GM18909 (cell line): ENCODE measurements at regions not wholly inside any gene's neighbourhood (a gene's known extent, or its start where the extent isn't known, plus 50 kb on each side); places are given as distances from the start of the nearest gene placed in this dataset.

ENCODE experiments used
- ATAC-seq: cut with Tn5 transposase; IDR thresholded peaks from one replicate; pipeline ENCODE4 v1.9.1; 2021; ENCODE audit warnings: mild to moderate bottlenecking; ENCODE audit not compliant: unreplicated experiment, poor library complexity

DNA sequence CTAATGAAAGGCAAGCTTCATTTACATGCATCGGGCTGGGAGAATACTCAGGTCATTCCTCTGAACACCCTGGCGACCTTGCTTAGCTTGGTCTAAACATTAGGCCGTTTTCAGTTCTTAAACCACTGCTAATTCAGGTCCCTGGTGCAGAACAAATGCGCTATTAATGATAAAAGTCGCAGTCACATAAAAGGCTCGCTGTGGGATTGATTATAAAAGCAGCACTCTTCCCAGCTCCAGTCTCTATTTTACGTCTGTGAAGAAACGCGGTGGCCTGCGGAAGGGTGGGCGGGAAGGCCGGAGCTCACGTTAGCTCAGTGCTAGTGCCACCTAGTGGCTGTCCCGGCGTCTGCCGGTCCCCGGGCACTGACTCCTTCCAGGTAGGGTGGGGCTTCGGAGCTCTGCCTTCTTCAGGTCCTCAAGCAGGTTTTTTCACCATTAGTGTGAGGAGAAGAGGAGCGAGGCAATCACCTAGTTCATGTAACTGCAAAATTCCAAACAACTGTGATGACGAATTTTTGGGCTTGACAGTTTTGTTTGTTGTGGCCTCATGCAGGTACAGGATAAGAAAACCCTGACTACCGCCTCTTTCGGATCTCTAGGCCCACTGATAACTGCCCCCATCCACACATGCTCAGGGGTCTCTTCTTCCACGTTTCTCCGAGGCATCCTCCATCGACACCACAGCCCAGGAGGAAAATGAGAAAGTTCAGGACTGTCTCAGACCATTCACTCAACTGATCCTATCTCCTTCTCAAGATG lies 66.5 kb upstream of the CLMP start:
- no peak for ATAC-seq

DNA sequence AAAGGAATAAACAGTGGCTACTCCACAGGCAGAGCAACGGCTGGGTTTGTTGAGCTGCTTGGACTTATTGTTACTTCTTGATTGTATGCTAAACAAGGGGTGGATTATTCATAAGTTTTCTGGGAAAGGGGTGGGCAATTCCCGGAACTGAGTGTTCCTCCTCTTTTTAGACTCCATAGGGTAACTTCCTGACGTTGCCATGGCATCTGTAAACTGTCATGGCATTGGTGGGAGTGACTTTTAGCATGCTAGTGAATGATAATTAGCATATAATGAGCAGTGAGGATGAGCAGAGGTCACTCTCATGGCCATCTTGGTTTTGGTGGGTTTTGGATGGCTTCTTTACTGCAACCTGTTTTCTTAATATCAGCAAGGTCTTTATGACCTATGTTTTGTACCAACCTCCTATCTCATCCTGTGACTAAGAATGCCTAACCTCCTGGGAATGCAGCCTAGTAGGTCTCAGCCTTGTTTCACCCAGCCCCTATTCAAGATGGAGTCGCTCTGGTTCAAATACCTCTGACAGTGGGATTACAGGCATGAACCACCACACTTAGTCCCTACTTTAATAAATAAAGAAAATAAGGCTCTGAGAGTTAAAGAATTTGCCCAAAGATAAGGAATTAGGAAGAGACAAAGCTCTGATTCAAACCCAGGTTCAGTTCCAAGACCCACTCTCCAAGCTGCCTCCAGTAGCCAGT lies 65.6 kb upstream of the CLMP start:
- ATAC-seq, result no peak

DNA sequence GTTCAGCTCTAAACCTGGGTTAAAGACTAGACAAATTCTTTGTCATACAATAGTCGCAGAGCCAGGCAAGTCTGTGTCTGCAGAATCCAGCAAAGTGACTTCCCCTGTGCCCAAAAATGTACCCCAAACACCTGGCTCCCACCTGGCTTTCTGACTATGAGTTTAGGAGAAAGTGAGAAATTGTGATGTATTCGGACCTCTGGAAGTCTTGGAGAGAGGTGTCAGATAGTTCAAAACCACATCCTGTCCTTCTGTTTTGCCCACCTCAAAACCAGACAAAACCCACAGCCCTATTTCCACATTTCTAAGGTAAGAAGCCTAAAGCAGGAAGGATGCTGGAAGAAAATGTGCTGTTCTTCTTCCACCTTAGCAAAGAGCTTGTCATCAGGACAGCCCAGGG lies 63.8 kb upstream of the CLMP start:
- ATAC-seq, result no peak

DNA sequence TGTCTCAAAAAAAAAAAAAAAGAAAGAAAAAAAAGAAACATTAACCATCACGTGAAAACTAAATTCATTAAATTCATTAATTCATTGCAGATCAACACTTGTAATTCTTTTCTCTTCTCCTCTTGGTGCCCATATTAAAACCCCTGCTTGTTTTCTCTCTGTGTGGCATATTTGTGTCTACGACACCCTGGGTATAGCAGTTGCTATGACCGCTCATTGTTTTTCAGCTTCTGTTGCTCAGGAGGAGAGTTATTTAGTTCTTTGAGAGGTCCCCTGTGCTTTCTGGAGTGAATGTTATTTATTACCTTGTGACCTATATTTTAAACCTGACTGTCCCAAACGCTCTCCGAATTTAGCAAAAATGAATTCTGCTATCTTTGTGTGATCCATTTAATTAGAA lies 62.3 kb upstream of the CLMP start:
- ATAC-seq, result no peak

DNA sequence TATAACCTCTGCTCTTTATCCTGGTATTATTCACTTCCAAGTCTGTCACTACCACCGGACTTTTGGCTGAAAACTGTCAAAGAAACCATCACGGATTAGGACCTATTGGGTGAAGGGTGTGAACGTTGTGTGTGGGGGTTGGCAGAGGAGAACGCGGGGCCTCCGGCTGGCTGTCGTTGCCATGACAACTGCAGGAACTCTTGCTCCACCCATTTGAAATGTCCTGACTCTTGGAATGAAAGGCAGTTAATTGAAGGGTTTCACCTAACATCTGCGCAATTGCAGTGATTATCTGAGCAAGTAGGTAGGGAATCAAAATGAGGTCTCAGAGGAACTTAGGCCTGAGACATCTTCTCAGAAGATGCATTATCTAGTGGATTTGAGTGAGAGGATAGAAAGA lies 60.9 kb upstream of the CLMP start:
- no peak for ATAC-seq

DNA sequence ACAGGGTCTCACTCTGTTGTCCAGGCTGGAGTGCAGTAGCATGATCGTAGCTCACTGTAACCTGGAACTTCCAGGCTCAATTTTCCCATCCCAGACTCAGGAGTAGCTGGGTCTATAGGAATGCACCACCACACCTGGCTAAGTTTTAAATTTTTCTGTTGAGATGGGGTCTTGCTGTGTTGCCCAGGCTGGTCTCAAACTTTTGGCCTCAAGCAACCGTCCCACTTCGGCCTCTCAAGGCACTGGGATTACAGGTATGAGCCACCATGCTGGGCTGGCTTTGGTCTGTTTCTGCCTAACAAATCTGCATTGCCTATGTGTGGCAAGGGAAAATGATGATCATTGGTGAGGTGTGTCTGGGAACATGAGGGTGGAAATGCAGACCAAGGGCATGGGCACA lies 59.3 kb upstream of the CLMP start:
- no peak for ATAC-seq

DNA sequence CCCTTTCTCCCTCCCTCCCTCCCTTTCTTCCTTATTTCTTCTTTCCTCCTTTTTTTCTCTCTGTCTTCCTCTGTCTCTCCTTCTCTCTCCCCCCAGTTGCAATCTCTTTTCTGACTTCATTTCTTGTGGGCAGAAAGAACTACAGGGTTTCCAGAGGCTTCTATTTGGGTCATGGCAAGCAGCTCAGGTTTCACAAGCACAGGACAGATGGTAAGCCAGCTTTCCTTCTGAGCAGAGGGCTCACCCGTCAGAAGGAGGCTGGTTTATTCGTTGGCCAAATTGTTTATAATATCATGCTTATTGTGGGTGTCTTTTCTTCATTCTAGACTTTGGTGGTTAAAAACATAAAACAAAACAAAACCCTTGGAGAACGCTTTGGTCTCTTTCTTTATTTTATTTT lies 58.9 kb upstream of the CLMP start:
- no peak for ATAC-seq

DNA sequence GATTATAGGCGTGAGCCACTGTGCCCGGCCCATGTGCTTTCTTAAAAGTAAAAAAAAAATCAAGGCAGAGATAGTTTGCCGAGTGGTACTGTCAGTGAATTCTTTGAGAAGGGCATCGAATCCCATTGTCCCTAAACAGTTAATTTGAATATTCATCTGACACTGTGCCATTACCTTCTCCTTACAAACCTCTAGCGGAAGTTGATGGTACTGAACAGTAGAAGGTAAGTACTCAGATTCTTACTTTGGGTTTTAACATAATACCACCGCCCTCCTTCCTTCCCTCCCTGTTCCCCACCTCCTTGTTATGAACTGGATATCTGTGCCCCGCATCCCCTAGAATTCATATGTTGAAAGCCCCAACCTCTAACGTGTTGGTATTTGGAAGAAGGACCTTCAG lies 58.2 kb upstream of the CLMP start:
- no peak for ATAC-seq

DNA sequence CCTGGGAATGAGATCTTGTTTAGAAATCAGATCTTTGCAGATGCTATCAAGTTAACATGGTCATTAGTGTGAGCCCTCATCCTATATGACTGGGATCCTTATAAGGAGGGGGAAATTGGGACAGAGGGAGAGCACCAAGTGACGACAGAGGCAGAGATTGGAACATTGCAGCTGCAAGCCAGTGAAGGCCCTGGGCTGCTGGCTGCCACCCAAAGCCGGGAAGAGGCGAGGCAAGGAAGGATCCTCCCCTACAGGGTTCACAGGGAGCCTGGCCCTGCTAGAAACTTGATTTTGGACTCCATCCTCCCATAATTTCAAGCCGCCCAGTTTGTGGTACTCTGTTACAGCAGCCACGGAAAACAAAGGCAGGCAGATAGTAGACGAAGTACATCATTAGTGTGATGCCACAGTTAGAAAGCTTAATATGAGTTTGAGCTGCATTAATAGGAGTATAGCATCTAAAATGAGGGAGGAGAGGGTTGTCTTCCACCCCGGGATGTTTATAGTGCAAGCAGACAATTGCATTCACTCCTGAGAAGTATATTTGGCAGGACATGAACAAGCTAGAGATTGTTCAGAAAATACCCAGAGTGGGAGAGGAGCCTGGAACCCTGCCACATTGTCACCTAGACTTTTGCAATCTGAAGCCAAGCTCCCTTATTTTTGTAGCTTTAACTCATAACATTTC lies 56.8 kb upstream of the CLMP start:
- ATAC-seq, result no peak

DNA sequence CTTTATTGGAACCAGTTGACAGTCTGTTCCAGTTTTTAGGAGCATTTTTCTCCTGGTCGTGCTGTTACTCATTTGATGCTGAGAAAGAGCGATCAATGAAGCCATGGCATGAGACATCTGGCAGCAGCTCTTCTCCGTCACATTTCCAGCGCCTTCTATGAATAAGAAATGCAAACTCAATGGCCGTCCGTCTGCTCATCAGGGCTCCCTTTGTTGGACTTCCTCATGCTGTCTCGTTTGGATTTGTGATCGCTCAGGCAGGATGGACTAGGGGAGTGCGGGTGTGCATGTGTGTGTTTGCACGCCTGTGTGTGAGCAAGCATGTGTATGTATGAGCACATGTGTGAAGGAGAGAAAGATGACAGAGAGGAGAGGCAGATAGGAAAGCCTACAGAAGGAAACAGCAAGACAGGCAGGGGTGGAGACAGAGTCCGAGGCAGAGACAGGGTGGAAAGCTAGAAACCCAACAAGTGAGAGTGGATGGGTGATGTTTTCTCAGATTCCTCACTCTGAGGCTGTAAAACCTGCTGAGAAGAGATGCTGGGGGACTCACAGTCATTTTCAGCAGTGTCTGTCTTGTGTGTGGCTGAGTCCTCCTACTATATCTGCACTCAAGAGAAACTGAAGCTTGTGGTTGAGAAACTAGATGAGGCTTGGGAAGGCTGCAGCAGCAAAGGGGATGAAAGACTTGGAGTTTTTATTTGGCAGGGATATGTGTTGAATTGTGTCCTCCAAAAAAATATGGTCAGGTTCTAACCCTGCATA lies 56.0 kb upstream of the CLMP start:
- no peak for ATAC-seq

DNA sequence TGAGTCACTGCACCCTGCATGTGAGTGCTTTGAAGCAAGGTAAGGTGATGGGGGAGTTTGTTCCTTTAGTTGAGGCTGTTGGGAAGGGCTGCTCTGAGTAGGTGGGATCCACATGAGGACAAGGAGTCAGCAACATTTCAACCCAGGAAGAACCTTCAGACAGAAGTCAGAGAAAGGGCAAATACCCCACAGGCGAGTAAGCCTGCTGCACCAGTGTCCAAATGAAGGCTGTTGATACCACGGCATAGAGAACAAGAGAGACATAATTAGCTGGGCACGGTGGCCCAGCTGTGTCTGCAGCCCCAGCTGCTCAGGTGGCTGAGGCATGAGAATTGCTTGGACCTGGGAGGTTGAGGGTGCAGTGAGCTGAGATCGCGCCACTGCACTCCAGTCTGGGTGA lies 54.3 kb upstream of the CLMP start:
- ATAC-seq, result no peak

DNA sequence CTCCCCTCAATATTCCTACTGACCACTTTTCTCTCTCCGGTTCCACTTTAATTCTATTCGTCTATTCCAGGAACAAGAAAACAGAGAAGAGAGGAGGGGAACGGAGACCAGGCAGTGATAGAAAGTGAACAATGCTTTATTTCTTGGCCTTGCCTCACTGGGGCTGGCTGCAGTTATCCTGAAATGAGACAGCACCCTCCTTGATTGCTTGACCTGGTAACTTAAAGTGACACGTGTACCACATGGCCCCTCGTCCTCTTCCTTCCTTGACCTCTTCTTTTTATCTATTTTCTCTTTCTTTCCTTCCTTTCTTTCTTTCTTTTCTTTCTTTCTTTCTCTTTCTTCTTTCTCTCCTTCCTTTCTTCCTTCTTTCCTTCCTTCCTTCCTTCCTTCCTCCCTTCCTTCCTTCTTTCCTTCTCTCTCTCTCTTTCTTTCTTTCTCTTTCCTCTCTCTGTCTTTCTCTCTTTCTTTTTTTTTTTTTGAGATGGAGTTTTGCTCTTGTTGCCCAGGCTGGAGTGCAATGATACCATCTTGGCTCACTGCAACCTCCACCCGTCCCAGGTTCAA lies 52.8 kb upstream of the CLMP start:
- no peak for ATAC-seq

DNA sequence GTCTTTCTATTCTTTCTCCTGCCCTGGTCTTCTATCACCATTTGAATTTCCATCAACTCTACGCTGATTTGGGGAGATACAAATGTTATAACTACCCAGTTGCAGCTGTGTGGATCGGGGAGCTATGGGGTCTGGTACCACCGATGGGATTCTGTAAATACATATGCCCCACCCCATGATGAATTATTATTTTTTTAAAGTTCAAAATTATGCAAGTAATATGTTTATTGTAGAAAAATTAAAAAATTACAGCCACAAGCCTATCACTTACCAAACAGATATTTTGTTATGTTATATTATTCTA lies 52.4 kb upstream of the CLMP start:
- no peak for ATAC-seq

DNA sequence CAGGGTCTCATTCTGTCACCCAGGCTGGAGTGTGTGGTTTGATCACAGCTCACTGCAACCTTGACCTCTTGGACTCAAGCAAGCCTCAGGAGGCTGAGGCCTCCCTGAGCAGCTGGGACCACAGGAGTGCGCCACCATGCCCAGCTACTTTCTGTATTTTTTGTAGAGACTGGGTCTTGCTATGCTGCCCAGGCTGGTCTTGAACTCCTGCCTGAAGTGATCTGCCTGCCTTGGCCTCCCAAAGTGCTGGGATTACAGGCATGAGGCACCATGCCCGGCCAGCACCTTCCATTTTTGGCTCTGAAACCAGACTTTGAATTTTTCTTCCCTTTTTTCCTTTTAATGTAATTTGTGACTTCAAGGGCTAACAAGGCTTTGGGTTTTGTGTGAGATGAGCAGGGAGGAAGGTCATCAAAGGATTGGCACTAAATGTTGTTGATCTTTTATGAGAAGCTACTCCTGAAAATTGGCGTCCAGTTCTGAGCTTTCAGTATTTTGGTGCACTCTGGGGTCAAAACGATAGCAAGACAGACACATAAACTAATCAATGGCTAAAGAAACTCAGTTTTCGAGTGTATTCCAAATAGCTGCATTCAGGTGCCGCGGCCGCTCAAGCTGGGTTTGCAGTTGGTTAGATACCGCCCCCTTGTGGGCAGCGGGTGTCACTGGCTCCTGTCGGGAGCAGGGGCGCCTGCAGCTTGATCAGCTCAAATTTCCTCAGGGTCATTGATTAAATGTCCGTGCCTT lies 51.9 kb upstream of the CLMP start:
- ATAC-seq, result peak; percentile 87

DNA sequence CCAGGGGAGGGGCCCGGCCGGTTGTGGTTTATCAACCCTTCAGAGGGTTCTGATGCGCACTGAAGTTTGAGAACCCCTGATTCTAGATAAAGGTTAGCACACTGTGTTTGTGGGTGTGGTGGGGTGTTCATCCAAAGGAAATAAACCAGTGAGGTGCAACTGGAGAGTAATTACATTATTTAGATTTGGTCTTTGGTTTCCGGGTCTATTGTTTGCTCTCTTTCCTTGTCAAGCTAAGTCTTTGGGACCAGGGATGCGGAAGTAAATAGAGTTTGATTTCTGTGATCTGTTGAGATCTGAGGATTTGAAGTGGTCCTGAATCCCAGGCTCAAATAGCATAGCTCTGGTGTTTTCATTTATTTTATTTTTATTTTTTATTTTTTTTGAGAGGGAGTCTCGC lies 50.5 kb upstream of the CLMP start:
- ATAC-seq, result no peak
